Sigmoid colon (tissue), 4 donors: ENCODE measurements at regions not wholly inside any gene's neighbourhood (a gene's known extent, or its start where the extent isn't known, plus 50 kb on each side); places are given as distances from the start of the nearest gene placed in this dataset.

Source experiments
- CTCF ChIP-seq, 4 experiments: fragments of 450-650 bp in 3 of 4; fragments of 200-600 bp in 1 of 4; IDR thresholded peaks; one replicate each; pipeline ENCODE4 v1.5.1; 2016 to 2019; ENCODE audit warnings: antibody characterized with exemption in 4 of 4, mild to moderate bottlenecking in 3 of 4, moderate library complexity in 2 of 4
- EP300 ChIP-seq, 4 donors: sonication (generic); formaldehyde crosslinking; IDR thresholded peaks; one replicate each; pipeline ENCODE4 v1.6.1; 2017; ENCODE audit warnings: antibody characterized with exemption in 4 of 4
- POLR2A ChIP-seq, 2 donors: fragments of 450-650 bp; IDR thresholded peaks; one replicate each; pipeline ENCODE4 v1.6.1; 2016; ENCODE audit warnings: antibody characterized with exemption in 2 of 2, mild to moderate bottlenecking in 2 of 2, moderate library complexity in 2 of 2
- POLR2AphosphoS5 ChIP-seq, 4 donors: sonication (generic); formaldehyde crosslinking; IDR thresholded peaks; one replicate each; pipeline ENCODE4 v1.6.1; 2017; ENCODE audit warnings: antibody characterized with exemption in 4 of 4

- TF ChIP-seq CTCF (IDR thresholded peaks at IDR 0.05) (no peak), EP300 (IDR thresholded peaks at IDR 0.05) (no peak), POLR2A (IDR thresholded peaks at IDR 0.05) (no peak), POLR2AphosphoS5 (IDR thresholded peaks at IDR 0.05) (no peak)
Measured at GRCh38 chr2:188675391-188676009, 298.7 kb upstream of the COL3A1 start.
